ENCODE measurements at regions not wholly inside any gene's neighbourhood (a gene's known extent, or its start where the extent isn't known, plus 50 kb on each side); places are given as distances from the start of the nearest gene placed in this dataset.
"Not testable (repeated sequence)": the region's sequence is repeated elsewhere in the genome, so short reads cannot be mapped to it uniquely, and the experiment has no call there.

DNA sequence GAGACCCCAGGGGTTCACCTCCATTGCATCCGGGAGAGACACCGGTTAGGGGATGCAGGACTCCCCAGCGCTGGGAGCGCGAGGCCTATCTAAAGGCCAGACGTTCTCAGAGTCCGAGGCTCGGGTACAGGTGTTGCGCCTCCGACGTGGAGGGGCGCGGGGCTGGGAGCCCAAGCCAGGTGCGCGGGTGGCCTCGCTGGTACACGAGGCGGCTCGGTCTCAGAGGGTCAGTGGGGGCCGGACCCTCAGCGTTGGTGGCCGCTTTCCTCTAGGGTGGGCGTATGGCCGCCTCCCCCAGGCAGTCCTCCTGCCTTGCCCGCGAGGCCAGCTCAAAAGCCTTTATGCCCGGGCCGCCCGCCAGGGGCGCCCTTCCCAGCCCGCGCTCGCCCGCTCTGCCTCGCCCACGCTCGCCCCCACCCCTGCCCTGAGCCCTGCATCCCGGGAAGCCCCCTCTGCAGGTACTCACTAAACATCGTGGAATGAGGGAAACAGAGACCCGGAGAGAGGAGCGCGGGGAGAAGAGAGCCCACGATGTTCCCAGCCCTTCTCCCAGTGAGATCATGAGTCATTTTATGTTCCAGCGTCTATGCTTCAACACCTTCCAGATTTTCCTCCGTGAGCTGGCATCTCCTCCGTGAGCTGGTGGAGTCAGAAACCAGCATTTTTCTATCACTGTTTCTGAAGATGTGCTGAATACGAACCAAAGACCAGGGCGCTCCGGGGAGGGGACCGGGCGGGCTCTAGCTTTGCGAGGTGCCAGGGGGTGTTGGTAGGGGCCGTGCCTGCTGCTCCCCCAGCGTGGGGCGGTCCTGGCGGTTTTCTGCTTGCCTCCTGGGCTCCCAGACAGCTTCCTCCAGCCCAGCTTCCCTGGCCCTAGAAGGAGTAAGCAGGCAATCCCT is 73.8 kb downstream of the DIO3 start:
- no peak for DNase-seq

DNA sequence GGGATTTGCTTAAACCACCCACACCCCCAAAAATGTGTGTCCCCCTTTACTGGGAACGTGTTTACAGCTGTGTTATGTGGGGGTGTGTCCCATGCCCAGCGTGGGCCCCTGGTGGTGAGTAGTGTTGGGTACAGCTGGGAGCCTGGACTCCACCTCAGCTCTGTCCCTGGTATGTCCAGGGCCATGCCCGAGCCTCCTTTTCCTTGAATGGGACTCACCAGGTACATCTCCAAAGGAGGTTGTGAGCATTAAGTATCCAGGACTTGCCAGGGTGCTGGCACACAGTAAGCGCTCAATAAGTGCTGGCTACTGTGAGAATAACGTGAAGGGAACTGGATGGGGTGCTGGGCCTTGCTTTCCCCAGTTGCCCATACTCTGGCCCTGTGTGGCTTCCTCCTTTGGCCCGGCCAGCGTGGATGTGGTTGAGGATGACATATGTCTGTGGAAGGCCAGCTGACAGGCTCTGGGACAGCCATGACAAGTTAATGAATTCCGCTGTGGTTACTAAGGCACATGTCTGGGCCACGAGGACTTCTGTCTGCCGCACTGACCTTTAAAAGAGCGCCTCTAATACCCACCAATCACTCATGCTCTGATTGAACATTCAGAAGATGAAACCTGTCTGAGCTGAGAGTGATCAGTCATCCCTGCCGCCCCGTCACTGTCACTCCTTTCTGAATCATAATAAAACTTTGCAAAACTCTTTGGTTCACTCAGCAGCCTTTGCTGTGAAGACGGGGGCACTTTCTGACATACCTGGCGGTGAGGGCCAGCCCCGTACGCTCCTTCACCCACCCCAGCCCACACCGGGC is 74.7 kb downstream of the DIO3 start:
- no peak for DNase-seq

DNA sequence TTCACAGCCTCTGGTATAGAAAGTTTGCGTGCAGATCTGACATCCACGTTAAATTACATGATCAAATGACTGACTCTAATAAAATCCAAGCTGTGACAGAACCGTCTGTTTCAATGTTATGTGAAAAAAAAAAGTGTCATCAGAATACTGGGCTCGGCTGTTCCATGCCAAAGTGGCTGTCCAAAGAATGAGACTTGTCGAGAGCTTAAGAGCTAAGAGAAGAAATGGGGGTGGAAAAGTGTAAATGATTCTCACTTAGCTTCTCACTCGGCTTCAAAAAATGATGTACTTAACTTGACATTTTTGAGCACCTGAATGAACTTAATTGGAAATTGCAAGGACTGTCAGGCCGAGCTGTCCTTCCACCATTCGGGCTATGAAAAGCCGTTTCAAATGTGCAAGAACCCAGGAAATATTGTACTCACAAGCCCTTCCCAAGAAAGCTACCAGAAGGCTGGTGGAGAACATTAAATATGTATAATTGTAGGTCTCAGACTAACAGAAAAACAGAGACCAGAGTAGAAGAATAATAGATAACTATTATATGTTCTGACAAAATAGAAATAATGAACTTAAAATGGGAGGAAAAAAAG is 78.0 kb downstream of the DIO3 start:
- DNase-seq, result no peak

DNA sequence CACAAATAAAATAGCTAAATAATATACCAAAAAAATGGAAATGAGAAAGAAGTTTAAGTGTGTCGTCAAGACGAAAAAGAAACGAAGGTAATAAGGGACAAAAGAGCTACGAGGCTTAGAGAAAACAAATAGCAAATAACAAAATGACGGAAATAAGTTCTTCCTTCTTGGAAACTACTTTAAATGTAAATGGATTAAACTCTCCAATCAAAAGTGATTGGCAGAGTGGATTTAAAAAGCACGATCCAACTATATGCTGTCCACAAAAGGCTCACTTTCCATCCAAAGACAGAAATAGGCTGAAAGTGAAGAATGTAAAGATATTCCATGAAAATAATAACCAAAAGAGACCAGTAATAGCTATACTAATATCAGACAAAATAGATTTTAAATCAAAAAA is 82.4 kb downstream of the DIO3 start:
- no peak for DNase-seq

DNA sequence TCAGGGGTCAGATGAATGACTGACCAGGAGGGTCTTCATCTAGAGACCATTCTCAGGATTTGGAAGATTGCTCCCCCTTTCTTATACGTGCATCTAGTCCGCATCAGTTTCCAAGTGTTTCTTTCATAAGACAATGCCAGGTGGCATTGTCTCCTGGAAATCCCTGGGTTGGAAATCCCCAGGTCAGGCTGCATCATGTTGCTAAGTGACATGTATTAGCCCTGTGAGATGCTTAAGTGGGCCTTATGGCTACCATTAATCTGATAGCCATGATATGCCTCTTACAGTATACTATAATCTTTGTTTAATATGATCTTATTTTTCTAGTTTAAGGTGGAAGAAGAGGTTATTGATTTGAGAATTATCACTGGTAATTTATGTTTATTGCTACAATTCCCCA is 92.8 kb downstream of the DIO3 start:
- no peak for DNase-seq

DNA sequence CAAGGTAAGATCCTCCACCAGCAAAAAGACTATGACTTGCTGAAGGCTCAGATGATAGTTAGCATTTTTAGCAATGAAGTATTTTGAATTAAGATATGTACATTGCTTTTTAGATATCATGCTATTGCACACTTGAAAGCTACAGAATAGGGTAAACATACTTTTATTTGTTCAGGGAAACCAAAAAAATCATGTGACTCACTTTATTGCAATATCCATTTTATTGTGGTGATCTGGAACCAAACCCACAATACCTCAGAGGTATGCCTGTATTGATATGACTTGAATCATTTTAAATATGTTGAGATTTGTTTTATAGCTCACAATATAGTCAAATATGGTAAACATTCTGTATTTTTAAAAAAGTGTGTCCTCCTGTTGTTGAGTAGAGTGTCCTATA is 96.1 kb downstream of the DIO3 start:
- no peak for DNase-seq

DNA sequence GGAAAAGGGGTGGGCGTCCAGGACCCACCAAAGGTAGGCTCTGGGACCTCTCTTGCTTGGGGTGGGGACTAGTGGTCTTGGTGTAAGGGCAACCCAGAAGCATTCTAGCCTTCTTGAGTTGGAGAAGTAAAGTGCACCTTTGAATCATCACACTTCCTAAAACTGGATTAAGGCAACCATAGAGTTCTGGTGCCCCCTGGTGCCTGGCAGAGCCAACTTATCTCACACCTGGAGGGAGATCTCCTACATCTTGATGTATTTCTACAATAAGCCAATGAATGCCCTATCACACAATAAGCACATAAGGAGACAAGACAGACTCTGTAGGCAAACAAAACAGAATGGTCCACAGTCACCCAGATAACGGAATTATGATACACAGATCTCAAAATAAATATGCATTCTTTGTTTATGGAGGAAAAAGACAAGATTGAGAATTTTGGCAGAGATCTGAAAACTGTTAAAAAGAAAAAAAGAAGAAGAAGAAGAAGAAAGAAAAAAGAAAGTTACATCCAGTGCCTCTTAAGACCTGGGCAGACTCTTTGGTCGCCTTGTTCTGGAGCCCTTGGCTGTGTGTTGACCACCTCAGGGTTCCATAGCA is 95.9 kb upstream of the PPP2R5C start:
- DNase-seq, result no peak

DNA sequence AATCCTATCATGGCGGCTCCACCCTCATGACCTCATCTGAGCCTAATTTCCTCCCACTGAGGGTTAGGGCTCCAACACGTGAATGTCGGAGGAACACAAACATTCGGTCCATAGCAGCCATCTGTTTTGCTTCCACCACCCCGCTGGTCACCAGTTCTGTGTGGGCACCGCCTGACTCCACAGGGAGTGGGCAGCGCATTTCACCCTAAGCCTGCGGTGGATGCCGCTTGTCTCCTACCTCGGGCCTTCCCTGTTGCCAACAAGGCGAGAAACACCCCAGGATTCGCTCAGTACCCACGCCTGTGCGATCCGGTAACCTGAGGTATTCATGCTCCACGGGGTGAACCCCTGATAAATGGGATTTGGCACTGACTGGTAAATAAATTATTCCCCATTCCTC is 95.2 kb upstream of the PPP2R5C start:
- no peak for DNase-seq

DNA sequence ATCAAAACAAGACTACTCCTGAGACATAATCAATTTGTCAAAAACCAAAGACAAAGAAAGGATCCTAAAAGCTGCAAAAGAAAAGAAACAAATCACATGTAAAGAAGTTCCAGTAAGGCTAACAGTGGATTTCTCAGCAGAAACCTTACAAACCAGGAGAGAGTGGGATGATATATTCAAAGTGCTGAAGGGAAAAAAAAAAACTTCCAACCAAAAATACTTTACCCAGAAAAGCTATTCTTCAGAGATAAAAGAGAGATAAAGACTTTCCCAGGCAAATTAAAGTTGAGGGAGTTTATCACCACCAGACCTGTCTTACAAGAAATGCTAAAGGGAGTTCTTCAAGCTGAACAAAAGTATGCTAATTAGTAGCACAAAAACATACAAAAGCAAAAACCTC is 91.9 kb upstream of the PPP2R5C start:
- DNase-seq, result no peak

DNA sequence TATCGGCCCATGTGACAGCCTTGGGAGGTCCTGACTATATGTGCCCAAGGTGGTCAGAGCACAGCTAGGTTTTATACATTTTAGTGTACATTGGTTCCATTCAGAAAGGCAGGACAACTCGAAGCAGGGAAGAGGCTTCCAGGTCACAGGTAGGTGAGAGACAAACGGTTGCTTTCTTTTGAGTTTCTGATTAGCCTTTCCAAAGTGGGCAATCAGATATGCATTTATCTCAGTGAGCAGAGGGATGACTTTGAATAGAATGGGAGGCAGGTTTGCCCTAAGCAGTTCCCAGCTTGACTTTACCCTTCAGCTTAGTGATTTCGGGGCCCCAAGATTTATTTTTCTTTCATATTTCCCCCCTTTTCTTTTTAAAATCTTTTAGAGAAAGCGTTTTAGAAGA is 87.6 kb upstream of the PPP2R5C start:
- no peak for DNase-seq

DNA sequence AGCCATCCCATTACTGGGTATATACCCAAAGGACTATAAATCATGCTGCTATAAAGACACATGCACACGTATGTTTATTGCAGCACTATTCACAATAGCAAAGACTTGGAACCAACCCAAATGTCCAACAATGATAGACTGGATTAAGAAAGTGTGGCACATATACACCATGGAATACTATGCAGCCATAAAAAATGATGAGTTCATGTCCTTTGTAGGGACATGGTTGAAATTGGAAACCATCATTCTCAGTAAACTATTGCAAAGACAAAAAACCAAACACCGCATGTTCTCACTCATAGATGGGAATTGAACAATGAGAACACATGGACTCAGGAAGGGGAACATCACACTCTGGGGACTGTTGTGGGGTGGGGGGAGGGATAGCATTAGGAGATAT is 85.7 kb upstream of the PPP2R5C start:
- not testable (repeated sequence) for DNase-seq

DNA sequence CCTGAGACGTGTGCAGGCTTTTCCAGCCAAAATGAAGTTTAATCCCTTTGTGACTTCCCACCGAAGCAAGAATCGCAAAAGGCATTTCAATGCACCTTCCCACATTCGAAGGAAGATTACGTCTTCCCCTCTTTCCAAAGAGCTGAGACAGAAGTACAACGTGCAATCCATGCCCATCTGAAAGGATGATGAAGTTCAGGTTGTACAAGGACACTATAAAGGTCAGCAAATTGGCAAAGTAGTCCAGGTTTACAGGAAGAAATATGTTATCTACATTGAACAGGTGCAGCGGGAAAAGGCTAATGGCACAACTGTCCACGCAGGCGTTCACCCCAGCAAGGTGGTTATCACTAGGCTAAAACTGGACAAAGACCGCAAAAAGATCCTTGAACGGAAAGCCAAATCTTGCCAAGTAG is 83.6 kb upstream of the PPP2R5C start:
- DNase-seq, result not testable (repeated sequence)

DNA sequence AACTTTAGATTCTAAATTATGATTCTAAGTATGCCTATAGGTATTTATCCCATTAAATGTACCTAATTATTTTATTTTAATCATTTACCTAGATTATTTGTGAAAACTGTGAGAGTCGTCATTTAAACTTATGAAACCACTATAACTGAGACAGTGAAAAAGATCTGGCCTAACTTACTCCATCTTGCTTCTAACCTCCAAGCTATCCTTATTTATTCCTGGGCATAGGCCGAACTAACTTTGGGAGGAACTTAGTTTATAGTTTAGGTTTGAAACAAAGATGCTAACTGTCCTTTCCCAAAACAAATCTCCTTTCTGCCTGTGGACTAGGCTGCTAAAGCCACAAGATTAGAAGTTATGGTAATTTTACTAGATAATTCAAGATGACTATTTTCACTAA is 79.7 kb upstream of the PPP2R5C start:
- no peak for DNase-seq

DNA sequence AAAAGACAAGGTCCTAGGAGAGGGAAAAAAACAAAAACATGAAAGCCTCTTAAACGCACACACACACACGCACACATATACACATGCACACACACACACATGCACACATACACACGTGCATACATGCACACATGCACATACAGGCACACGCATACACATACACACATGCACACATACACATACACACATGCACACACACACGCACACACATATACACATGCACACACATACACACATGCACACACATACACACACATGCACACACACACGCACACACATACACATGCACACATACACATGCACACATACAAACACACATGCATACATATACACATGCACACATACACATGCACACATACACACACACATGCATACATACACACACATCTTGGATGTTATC is 78.1 kb upstream of the PPP2R5C start:
- no peak for DNase-seq

DNA sequence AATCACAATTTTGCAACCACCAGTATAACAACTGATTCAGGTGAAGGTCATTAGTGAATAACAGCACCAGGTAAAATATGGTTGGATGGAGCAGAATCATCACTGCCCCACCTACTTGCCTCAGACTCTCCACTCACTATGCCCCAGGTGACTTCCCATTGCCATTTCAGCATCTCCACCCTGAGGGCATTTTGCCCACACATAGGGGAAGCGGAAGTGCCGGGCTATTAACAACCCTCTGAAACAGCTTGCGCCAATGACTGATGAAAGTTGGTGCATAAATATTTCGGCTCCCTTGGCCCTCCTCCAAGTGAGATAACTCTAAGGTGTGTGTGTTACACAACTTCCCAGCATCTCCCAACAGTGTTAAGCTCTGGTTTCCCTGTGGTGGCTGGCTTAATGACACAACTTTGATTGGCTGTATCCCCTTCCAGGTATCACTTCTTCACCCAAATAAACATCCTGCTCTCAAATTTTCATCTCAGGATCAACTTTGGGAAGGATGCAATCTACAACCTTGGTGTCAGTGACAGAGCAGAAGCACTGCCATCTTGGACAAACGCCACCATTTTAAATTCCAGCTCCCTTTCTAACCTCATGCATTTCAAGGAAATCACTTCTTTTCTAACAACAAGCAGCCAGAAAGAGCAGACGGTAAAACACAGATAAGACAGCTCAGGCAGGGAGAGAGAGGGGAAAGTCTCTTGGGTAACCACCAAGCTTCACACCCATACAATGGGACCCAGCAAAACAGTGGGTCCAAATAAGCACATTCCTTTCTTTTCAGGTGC is 73.6 kb upstream of the PPP2R5C start:
- DNase-seq, result no peak

DNA sequence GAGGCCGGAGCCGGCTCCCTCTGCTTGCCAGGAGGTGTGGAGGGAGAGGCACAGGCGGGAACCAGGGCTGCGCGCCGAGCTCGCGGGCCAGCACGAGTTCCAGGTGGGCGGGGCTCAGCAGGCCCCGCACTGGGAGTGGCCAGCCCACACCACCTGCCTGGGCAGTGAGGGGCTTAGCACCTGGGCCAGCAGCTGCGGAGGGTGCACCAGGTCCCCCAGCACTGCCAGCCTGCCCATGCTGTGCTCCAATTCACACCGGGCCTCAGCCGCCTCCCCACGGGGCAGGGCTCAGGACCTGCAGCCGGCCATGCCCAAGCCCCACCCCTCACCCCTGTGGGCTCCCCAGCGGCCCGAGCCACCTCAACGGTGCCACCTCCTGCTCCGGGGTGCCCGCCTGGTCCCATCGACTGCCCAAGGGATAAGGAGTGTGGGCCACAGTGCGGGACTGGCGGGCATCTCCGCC is 72.4 kb upstream of the PPP2R5C start:
- DNase-seq, result no peak

DNA sequence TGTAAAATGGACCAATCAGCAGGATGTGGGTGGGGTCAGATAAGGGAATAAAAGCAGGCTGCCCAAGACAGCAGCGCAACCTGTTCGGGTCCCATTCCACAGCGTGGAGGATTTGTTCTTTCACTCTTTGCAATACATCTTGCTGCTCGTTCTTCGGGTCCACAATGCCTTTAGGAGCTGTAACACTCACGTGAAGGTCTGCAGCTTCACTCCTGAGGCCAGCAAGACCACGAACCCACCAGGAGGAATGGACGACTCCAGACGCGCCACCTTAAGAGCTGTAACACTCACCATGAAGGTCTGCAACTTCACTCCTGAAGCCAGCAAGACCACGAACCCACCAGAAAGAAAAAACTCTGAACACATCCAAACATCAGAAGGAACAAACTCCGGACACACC is 71.5 kb upstream of the PPP2R5C start:
- not testable (repeated sequence) for DNase-seq

DNA sequence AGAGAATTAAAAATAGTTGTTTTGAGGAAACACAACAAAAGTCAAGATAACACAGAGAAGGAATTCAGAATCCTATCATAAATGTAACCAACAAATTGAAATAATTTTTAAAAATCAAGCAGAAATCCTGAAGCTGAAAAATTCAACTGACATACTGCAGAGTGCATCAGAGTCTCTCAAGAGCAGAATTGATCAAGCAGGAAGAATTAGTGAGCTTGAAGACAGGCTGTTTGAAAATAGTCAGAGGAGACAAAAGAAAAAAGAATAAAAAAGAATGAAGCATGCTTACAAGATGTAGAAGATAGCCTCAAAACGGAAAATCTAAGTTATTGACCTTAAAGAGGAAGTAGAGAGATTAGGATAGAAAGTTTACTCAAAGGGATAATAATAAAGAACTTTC is 65.8 kb upstream of the PPP2R5C start:
- DNase-seq, result no peak

DNA sequence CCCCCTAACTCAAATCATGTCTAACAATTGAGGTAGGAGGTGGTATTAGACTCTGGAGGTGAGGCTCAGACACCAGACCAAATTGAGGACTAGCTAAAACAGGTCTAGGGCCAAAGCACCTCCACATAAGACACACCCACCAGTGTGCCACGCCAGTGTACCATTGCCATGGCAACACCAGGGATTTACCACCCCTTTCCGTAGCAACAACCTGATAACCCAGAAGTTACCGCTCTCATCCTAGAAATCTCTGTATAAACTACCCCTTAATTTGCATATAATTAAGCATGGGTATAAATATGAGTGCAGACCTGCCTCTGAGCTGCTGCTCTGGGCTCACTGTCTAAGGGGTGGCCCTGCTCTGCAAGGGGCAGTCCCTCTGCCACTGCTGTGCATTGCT is 57.4 kb upstream of the PPP2R5C start:
- DNase-seq, result no peak

DNA sequence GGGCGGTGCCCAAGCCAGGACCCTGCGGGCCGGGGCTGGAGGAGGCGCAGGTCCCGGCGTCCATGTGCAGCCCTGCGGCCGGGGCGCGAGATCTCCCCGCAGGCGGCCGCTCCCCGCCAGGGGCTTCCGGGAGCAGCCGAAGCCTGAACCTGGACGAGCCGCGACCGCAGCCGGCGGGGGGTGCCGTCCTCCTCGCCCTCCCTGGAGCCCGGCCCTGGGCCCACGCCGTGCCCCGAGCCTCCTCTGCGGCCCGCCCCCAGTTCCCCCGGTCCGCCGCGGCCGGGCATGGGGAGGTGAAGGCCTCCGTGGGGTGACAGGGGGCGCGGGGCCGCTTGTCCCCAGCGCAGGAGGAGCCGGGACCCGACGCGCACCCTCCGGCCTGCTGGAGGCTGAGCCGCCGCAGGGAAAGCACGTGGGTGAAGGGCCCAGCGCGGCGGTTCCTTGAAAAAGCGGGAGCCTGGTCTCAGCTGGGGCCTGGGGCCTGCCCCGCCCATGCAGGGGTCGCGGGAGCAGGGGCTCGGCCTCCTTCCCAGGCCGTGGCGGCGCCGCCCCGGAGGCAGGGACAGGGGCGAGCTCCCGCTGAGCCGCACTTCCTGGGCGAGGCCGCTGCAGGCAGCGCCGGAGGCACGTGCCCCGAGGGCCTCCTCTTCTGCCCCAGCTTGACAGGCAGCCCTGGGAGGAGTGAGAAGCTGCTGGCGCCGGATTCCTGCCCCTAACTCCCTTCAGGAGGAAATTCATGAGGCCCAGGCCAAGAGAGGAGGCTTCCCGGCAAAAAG is 55.6 kb upstream of the PPP2R5C start:
- peak; percentile 2 for DNase-seq

DNA sequence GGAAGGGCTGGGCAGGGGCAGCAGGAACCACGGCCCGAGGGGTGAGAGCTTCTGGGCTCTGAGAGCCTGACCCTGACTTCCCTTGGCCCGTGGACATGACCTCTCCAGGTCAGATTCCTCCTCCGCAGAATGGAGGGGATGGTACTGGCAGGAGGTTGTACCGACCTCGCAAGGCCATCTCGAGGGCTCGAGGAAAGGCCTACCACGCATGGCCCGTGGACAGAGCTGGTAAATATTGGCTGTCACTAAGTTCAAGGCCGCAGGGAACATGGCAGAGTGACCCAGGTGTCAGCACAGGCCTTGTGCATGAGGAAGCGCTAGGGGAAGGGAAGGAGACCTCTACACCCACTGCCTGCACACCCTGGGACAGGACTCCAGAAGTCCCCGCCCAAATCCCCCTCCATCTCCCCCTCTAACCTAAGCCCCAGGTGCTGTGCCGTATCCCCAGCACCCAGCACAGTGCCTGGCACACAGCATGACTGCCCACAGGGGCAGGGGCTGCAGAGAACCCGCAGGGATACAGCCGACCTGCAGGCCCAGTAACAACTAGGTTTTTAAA is 54.9 kb upstream of the PPP2R5C start:
- no peak for DNase-seq

Data from NCI-H2029 (cell line).